GM21576 (cell line): ENCODE measurements at regions not wholly inside any gene's neighbourhood (a gene's known extent, or its start where the extent isn't known, plus 50 kb on each side); places are given as distances from the start of the nearest gene placed in this dataset.

ENCODE experiments used
- ATAC-seq: cut with Tn5 transposase; IDR thresholded peaks from one replicate; pipeline ENCODE4 v1.9.1; 2021; ENCODE audit warnings: mild to moderate bottlenecking, moderate library complexity; ENCODE audit not compliant: unreplicated experiment

- no peak for ATAC-seq
These were observed 362.3 kb downstream of the FAM170A start for GRCh38 chr5:119991625-119992024.

- ATAC-seq = no peak
These were observed 366.8 kb downstream of the FAM170A start for GRCh38 chr5:119996128-119996527.

- ATAC-seq = no peak
These were observed 378.2 kb downstream of the FAM170A start for GRCh38 chr5:120007598-120007997.

- no peak for ATAC-seq
These were observed 383.1 kb downstream of the FAM170A start for GRCh38 chr5:120012431-120012830.

- ATAC-seq = no peak
These were observed 385.2 kb downstream of the FAM170A start for GRCh38 chr5:120014535-120014934.

GRCh38 chr5:120016717-120017382 is 387.5 kb downstream of the FAM170A start:
- ATAC-seq = no peak

- ATAC-seq = no peak
These were observed 388.2 kb downstream of the FAM170A start for GRCh38 chr5:120017513-120017912.

GRCh38 chr5:120035181-120035580 is 405.8 kb downstream of the FAM170A start:
- no peak for ATAC-seq

- no peak for ATAC-seq
These were observed 406.6 kb downstream of the FAM170A start for GRCh38 chr5:120035815-120036577.

GRCh38 chr5:120037451-120037850 is 408.1 kb downstream of the FAM170A start:
- ATAC-seq = no peak

GRCh38 chr5:120039111-120039510 is 409.8 kb downstream of the FAM170A start:
- no peak for ATAC-seq

GRCh38 chr5:120043431-120043830 is 414.1 kb downstream of the FAM170A start:
- ATAC-seq = no peak

- ATAC-seq = no peak
These were observed 410.9 kb upstream of the PRR16 start for GRCh38 chr5:120052916-120053828.

GRCh38 chr5:120053841-120054240 is 410.3 kb upstream of the PRR16 start:
- ATAC-seq = no peak

GRCh38 chr5:120055858-120056257 is 408.2 kb upstream of the PRR16 start:
- peak; percentile 45 for ATAC-seq

GRCh38 chr5:120062515-120062917 is 401.6 kb upstream of the PRR16 start:
- no peak for ATAC-seq

- ATAC-seq = no peak
These were observed 391.9 kb upstream of the PRR16 start for GRCh38 chr5:120072068-120072761.

- no peak for ATAC-seq
These were observed 390.4 kb upstream of the PRR16 start for GRCh38 chr5:120073722-120074121.

GRCh38 chr5:120080781-120081180 is 383.3 kb upstream of the PRR16 start:
- no peak for ATAC-seq

GRCh38 chr5:120082316-120083068 is 381.6 kb upstream of the PRR16 start:
- ATAC-seq = no peak
